ENCODE measurements at regions not wholly inside any gene's neighbourhood (a gene's known extent, or its start where the extent isn't known, plus 50 kb on each side); places are given as distances from the start of the nearest gene placed in this dataset.
"Not testable (repeated sequence)": the region's sequence is repeated elsewhere in the genome, so short reads cannot be mapped to it uniquely, and the experiment has no call there.

- no peak for DNase-seq
- ATAC-seq: no peak
These were observed 189.2 kb upstream of the FERMT1 start for GRCh38 chr20:6311841-6312655.

GRCh38 chr20:6311097-6311496, 188.3 kb upstream of the FERMT1 start:
- no peak for ATAC-seq
- no peak for DNase-seq

- no peak for ATAC-seq
- DNase-seq: no peak
These were observed 182.7 kb upstream of the FERMT1 start for GRCh38 chr20:6305536-6305935.

GRCh38 chr20:6302041-6302440, 179.2 kb upstream of the FERMT1 start:
- DNase-seq (no peak), ATAC-seq (no peak)

- ATAC-seq: no peak
- no peak for DNase-seq
These were observed 176.6 kb upstream of the FERMT1 start for GRCh38 chr20:6299456-6299855.

- no peak for ATAC-seq
- DNase-seq: no peak
These were observed 175.2 kb upstream of the FERMT1 start for GRCh38 chr20:6298049-6298448.

- ATAC-seq (peak; percentile 56), DNase-seq (peak; percentile 13)
These were observed 173.0 kb upstream of the FERMT1 start for GRCh38 chr20:6295867-6296256.

GRCh38 chr20:6295127-6295866, 172.5 kb upstream of the FERMT1 start:
- peak; percentile 78 for ATAC-seq

GRCh38 chr20:6287471-6287870, 164.6 kb upstream of the FERMT1 start:
- ATAC-seq: no peak
- DNase-seq: no peak

More at GRCh38 chr20:6295127-6295866, 172.5 kb upstream of the FERMT1 start:
- DNase-seq: no peak

- DNase-seq: no peak
- ATAC-seq: no peak
These were observed 159.8 kb upstream of the FERMT1 start for GRCh38 chr20:6282642-6283041.

- DNase-seq: no peak
- no peak for ATAC-seq
These were observed 154.9 kb upstream of the FERMT1 start for GRCh38 chr20:6277661-6278240.

- DNase-seq: not testable (repeated sequence)
These were observed 147.6 kb upstream of the FERMT1 start for GRCh38 chr20:6270404-6270803.

GRCh38 chr20:6269168-6269873, 146.5 kb upstream of the FERMT1 start:
- no peak for DNase-seq
- peak; percentile 40 for ATAC-seq

More at GRCh38 chr20:6270404-6270803, 147.6 kb upstream of the FERMT1 start:
- not testable (repeated sequence) for ATAC-seq

- DNase-seq (no peak), ATAC-seq (peak; percentile 80)
These were observed 142.5 kb upstream of the FERMT1 start for GRCh38 chr20:6265204-6265904.

- no peak for ATAC-seq
- DNase-seq: no peak
These were observed 130.6 kb upstream of the FERMT1 start for GRCh38 chr20:6253396-6253795.

GRCh38 chr20:6245436-6245835, 122.6 kb upstream of the FERMT1 start:
- ATAC-seq (no peak), DNase-seq (no peak)

GRCh38 chr20:6241591-6241990, 118.8 kb upstream of the FERMT1 start:
- no peak for ATAC-seq

GRCh38 chr20:6240059-6240458, 117.2 kb upstream of the FERMT1 start:
- ATAC-seq (no peak), DNase-seq (no peak)

More at GRCh38 chr20:6241591-6241990, 118.8 kb upstream of the FERMT1 start:
- DNase-seq: no peak

GRCh38 chr20:6238421-6238820, 115.6 kb upstream of the FERMT1 start:
- DNase-seq (no peak), ATAC-seq (no peak)

GRCh38 chr20:6235510-6235909, 112.7 kb upstream of the FERMT1 start:
- ATAC-seq (no peak), DNase-seq (no peak)

- ATAC-seq (no peak), DNase-seq (no peak)
These were observed 109.6 kb upstream of the FERMT1 start for GRCh38 chr20:6232436-6232835.

- ATAC-seq (no peak), DNase-seq (no peak)
These were observed 108.7 kb upstream of the FERMT1 start for GRCh38 chr20:6231556-6231955.
